ENCODE measurements at regions not wholly inside any gene's neighbourhood (a gene's known extent, or its start where the extent isn't known, plus 50 kb on each side); places are given as distances from the start of the nearest gene placed in this dataset.
"Not testable (repeated sequence)": the region's sequence is repeated elsewhere in the genome, so short reads cannot be mapped to it uniquely, and the experiment has no call there.

DNA sequence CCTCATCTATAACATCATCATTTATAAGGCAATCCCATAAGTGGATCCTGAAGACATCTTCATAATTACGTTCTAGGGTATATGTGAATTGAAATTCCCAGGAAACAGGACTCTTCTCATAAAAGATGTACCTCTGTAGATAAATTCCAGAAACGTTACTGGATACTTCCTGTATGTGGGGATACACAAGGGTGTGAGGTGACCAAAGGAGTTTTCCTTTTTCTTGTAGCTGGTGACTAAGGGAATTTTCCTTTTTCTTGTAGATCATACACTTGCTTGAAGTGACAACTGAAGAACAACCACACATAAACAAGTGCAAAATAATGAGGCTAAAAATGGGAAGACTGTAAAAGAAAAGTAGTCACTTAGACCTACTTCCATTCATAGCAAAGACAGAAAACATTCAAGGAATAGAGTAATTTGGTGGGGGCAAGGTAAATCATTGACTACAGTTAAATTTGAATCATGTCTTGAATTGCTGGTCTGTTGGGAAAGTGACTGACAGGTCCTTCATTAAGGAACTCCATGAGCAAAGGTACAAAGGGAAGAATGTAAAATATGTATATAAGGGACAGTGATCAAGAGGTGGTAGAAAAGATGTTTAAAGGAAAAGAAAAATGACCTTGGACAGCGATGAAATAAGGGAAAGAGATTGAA, 53.2 kb upstream of the UBE2E3 start:
- DNase-seq (ENCODE audit: low read depth, low spot score): no peak

DNA sequence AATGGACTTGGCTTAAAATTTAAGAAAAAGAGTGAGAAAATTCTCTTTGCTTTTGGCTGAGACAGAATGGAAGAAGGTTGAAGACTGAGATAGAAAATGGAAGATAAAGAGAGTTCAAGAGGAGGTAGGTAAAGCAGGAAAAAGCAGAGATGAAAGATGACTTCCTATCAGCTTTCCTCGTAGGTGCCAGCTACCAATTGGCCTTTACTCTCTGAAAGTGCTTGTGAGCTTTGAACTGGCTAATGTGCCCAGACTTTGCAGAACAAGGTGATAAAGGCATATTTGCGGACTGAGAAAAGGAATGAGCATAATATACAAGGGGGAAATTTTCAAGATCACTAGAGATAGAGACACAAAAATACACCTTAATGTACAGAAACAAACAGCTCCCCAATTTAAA, 54.7 kb upstream of the UBE2E3 start:
- DNase-seq (ENCODE audit: low read depth, low spot score): no peak

- DNase-seq (ENCODE audit: low read depth, low spot score): no peak
Observed at GRCh38 chr2:180924063-180924462, 56.3 kb upstream of the UBE2E3 start.

- no peak for DNase-seq (ENCODE audit: low read depth, low spot score)
Observed at GRCh38 chr2:180910831-180911665, 69.4 kb upstream of the UBE2E3 start.

GRCh38 chr2:180907731-180908130, 72.7 kb upstream of the UBE2E3 start:
- DNase-seq (ENCODE audit: low read depth, low spot score): no peak

- DNase-seq (ENCODE audit: low read depth, low spot score): no peak
Observed at GRCh38 chr2:180905461-180905860, 74.9 kb upstream of the UBE2E3 start.

GRCh38 chr2:180905002-180905401, 75.4 kb upstream of the UBE2E3 start:
- no peak for DNase-seq (ENCODE audit: low read depth, low spot score)

- DNase-seq (ENCODE audit: low read depth, low spot score): no peak
Observed at GRCh38 chr2:180901331-180901730, 79.1 kb upstream of the UBE2E3 start.

DNA sequence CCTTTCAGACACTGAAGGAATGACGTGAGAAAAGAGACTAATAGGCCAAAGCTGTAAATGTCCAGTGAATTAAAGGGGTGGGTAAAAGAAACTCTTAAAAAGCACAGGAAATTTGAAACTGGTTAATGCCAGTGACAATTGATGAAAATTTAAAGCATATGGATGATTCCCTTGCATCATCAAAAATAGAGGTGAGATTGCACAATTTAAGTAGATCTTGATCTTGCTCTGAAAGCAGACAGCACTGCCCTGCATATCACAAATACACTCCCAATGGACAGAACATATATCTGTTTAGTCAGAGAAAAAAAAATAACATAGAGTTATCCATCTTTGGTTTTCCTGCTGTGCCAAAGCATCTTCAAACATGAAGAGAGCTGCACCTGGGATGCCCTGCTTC, 86.7 kb upstream of the UBE2E3 start:
- no peak for DNase-seq (ENCODE audit: low read depth, low spot score)

DNA sequence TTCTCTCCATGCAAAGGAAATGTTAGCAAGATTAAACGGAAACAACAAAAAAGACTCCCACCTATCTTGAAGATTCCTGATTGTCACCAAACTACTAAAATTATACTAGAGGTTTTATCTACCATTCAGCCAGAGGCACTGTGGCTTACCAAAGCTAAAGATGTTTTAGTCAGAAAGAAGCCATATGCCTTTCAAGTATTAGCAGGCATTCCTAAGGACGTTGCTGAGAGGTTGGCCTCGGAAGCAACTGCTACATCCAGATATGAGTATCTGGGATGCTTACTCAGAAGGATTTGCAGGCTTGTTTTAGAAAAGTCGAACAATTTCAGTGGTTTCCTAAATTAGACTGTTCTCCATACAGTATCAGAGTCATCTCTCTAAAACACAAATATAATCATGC, 88.3 kb upstream of the UBE2E3 start:
- no peak for DNase-seq (ENCODE audit: low read depth, low spot score)

DNA sequence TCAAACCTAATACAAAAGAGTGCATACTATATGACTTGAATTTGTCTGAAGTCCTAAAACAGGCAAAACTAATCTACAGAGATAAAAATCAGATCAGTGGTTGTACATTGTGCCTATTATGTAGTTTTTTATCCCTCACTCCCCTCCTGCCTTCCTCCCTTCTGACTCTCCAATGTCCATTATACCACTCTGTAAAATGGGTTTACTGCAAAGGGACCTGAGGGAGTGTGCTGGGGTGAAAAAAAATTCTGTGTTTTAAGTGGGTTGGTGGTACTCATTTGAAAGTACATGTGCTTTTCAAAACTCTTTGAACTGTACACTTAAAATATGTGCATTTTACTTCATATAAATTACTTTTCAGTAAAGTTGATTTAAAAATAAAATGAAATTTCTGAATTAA, 89.0 kb upstream of the UBE2E3 start:
- DNase-seq (ENCODE audit: low read depth, low spot score): no peak

- DNase-seq (ENCODE audit: low read depth, low spot score): no peak
Observed at GRCh38 chr2:180890781-180891180, 89.6 kb upstream of the UBE2E3 start.

DNA sequence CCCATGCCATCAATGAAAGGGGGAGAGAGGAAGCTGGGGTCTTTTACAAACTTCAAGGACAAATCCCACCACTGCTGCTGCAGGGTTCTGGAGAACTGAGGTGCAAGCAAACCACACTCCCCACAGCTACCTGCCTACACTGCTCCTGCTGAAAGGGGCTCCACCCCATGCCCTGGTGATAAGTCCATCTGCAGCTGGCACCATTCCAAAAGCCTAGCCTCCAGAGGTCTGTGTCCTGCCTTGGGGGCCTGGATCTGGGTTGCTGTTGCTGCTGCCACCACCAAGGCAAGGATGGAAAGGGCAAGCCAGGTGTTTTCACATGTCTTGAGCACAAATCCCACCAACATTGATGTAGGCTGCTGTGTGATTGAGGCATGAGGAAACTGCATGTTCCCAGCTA, 97.4 kb upstream of the UBE2E3 start:
- DNase-seq (ENCODE audit: low read depth, low spot score): no peak

GRCh38 chr2:180876506-180876905, 103.9 kb upstream of the UBE2E3 start:
- DNase-seq (ENCODE audit: low read depth, low spot score): no peak

- DNase-seq (ENCODE audit: low read depth, low spot score): no peak
Observed at GRCh38 chr2:180873219-180873618, 107.2 kb upstream of the UBE2E3 start.

DNA sequence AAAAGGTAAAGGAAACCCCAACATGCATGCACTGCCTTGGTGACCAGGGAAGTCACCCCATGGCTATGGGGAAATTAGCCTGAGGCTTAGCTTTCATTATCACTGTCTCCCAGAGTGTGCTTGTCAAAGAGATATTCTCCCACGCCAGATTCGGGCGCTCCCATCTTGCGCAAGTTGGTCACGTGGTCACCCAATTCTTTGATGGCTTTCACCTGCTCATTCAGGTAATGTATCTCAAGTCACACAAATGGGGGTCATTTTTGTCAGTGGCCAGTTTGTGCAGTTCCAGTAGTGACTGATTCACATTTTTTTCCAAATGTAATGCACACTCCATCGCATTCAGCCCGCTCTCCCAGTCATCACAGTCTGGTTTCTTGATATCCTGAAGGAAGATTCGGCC, 107.6 kb upstream of the UBE2E3 start:
- not testable (repeated sequence) for DNase-seq (ENCODE audit: low read depth, low spot score)

- DNase-seq (ENCODE audit: low read depth, low spot score): no peak
Observed at GRCh38 chr2:180872255-180872654, 108.2 kb upstream of the UBE2E3 start.

GRCh38 chr2:180871649-180872048, 108.8 kb upstream of the UBE2E3 start:
- DNase-seq (ENCODE audit: low read depth, low spot score): no peak

DNA sequence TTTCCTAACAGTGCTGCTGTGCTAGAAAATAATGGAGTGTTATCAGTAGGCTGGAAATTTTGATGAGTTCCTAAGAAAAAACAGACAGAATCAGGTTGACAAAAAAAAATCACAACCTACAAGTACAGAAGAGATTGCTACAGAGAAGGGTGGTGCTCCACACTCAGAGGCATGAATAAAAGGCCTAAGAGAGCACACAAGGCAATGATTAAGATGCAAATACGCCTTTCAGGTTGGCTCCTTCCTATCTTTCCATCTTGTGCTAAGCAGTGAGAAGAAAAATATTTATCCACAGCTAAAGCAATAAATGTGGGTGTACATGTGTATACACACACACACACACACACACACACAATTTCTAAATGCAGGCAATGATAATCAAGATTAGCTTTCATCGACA, 130.6 kb upstream of the UBE2E3 start:
- no peak for DNase-seq (ENCODE audit: low read depth, low spot score)

DNA sequence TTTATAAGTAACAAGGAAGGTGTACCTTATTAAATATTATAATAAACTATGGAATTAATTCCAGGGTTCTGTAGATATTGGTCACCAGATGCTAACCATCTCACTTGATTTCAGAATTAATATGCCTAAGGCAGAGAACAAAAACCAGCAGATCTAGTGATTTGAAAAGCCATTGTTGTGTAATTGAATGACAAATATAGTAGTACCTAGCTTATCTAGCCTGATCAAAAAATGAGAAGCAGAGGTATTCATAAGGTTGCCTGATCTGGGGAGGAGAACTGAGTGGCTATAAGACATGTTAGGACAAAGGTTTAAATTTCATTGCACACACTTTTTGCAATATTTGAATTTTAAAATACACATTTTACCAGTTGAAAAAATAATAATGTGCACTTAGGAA, 132.0 kb upstream of the UBE2E3 start:
- no peak for DNase-seq (ENCODE audit: low read depth, low spot score)

DNA sequence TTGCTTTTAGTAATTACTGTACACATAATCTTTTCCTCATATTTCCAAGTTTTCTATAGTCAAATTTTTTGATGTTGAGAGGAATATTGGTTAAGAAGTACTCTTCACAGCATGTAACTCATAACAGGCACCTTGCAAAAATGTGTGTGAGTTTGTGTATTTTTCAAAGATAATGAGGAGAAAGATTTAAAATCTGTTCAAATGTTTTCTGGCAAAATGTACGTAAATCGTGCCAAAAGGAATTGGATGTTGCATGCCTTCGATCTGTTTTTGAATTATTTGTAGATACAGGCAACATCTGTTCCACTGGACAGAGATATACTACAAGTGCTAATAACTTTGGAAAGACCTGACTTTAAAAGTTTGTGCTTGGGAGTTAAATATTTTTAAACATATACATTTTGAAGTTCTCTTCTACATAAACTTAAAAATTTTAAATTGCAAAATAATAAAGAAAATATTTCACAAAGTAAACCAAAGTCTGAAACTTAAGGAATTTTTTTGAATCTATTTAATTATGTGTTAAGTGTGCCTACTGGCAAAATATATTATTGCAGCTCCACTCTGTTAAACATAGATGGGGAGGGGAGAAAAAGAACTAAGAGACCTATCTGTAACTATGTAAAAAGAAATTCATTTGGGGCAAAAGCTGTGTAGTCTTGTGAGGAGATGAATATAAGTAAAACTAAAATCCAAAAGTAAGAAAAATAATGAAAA, 133.5 kb upstream of the UBE2E3 start:
- DNase-seq (ENCODE audit: low read depth, low spot score): no peak

- no peak for DNase-seq (ENCODE audit: low read depth, low spot score)
Observed at GRCh38 chr2:180842461-180842860, 137.9 kb upstream of the UBE2E3 start.

DNA sequence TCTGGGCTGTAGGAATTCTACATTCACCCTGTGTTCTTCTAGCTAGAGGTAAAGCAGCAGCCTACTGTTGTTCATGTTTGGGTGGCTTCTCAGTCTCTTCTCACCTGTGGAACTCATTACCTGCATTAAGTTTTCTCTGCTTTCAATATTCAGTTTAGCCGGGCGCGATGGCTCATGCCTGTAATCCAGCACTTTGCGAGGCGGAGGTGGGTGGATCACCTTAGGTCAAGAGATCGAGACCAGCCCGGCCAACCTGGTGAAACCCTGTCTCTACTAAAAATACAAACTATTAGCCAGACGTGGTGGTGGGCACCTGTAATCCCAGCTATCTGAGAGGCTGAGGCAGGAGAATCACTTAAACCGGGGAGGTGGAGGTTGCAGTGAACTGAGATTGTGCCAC, 139.8 kb upstream of the UBE2E3 start:
- DNase-seq (ENCODE audit: low read depth, low spot score): no peak
